ENCODE measurements at regions not wholly inside any gene's neighbourhood (a gene's known extent, or its start where the extent isn't known, plus 50 kb on each side); places are given as distances from the start of the nearest gene placed in this dataset.

- no peak for DNase-seq (ENCODE audit: low read depth)
These were observed 252.7 kb upstream of the ZPLD1 start for GRCh38 chr3:102182162-102182561.

GRCh38 chr3:102183186-102183585 is 251.6 kb upstream of the ZPLD1 start:
- DNase-seq (ENCODE audit: low read depth), result no peak

GRCh38 chr3:102183623-102184022 is 251.2 kb upstream of the ZPLD1 start:
- DNase-seq (ENCODE audit: low read depth), result no peak

- DNase-seq (ENCODE audit: low read depth), result no peak
These were observed 245.3 kb upstream of the ZPLD1 start for GRCh38 chr3:102189541-102189940.

GRCh38 chr3:102189956-102190723 is 244.7 kb upstream of the ZPLD1 start:
- peak; percentile 13 for DNase-seq (ENCODE audit: low read depth)

GRCh38 chr3:102192575-102192974 is 242.2 kb upstream of the ZPLD1 start:
- no peak for DNase-seq (ENCODE audit: low read depth)

GRCh38 chr3:102193255-102193654 is 241.6 kb upstream of the ZPLD1 start:
- DNase-seq (ENCODE audit: low read depth), result no peak

GRCh38 chr3:102194001-102194400 is 240.8 kb upstream of the ZPLD1 start:
- DNase-seq (ENCODE audit: low read depth), result no peak

- no peak for DNase-seq (ENCODE audit: low read depth)
These were observed 240.1 kb upstream of the ZPLD1 start for GRCh38 chr3:102194760-102195159.

- DNase-seq (ENCODE audit: low read depth), result peak; percentile 70
These were observed 239.4 kb upstream of the ZPLD1 start for GRCh38 chr3:102195198-102195948.

- peak; percentile 39 for DNase-seq (ENCODE audit: low read depth)
These were observed 234.7 kb upstream of the ZPLD1 start for GRCh38 chr3:102200126-102200525.

GRCh38 chr3:102200560-102200959 is 234.3 kb upstream of the ZPLD1 start:
- DNase-seq (ENCODE audit: low read depth), result no peak

GRCh38 chr3:102205647-102206046 is 229.2 kb upstream of the ZPLD1 start:
- no peak for DNase-seq (ENCODE audit: low read depth)

GRCh38 chr3:102206511-102207031 is 228.2 kb upstream of the ZPLD1 start:
- DNase-seq (ENCODE audit: low read depth), result peak; percentile 21

GRCh38 chr3:102207151-102207571 is 227.7 kb upstream of the ZPLD1 start:
- DNase-seq (ENCODE audit: low read depth), result no peak

- no peak for DNase-seq (ENCODE audit: low read depth)
These were observed 219.6 kb upstream of the ZPLD1 start for GRCh38 chr3:102215166-102215565.

GRCh38 chr3:102223132-102223531 is 211.7 kb upstream of the ZPLD1 start:
- no peak for DNase-seq (ENCODE audit: low read depth)

- peak; percentile 52 for DNase-seq (ENCODE audit: low read depth)
These were observed 210.6 kb upstream of the ZPLD1 start for GRCh38 chr3:102224171-102224570.

- DNase-seq (ENCODE audit: low read depth), result no peak
These were observed 209.8 kb upstream of the ZPLD1 start for GRCh38 chr3:102225005-102225404.

GRCh38 chr3:102225407-102226132 is 209.2 kb upstream of the ZPLD1 start:
- DNase-seq (ENCODE audit: low read depth), result peak; percentile 85

GRCh38 chr3:102226463-102226862 is 208.4 kb upstream of the ZPLD1 start:
- no peak for DNase-seq (ENCODE audit: low read depth)

- DNase-seq (ENCODE audit: low read depth), result peak; percentile 80
These were observed 205.7 kb upstream of the ZPLD1 start for GRCh38 chr3:102229062-102229655.

Data from ELR (cell line).